Fibroblast of the aortic adventitia (primary cell): ENCODE measurements at regions not wholly inside any gene's neighbourhood (a gene's known extent, or its start where the extent isn't known, plus 50 kb on each side); places are given as distances from the start of the nearest gene placed in this dataset.

Source experiments
- DNase-seq: peaks from one replicate; pipeline ENCODE4 v3.0.0-alpha.2; 2010; ENCODE audit warnings: low read depth
- H3K4me3 ChIP-seq: 2 replicates; pipeline ENCODE4 v1.5.1; 2011; ENCODE audit warnings: low read depth, mild to moderate bottlenecking, control low read depth, low read length, moderate library complexity
- TF ChIP-seq, protein P1 (sequence below): IDR thresholded peaks from 2 replicates; pipeline ENCODE4 v1.5.1; 2011; ENCODE audit warnings: mild to moderate bottlenecking, low read length, control low read depth, inconsistent platforms; ENCODE audit not compliant: insufficient read depth

DNA sequence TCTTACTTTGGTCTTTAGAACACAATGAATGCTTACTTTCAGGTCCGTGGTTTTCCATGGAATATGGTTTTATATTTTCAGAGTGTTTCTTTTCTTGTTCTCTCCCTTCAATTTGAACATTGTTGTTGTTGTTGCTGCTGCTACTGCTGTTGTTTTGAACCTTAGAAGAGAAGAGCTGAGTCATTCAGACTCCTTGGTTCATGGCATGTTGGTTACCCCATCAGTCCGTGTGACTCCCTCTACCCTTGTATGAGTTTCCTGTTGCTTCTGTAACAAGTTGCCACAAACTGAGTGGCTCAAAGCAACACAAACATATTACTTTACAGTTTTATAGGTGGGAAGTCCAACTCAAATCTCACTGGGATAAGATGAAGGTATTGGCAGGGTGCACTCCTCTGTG is 511.0 kb downstream of the INSC start:
- TF ChIP-seq, protein P1, sequence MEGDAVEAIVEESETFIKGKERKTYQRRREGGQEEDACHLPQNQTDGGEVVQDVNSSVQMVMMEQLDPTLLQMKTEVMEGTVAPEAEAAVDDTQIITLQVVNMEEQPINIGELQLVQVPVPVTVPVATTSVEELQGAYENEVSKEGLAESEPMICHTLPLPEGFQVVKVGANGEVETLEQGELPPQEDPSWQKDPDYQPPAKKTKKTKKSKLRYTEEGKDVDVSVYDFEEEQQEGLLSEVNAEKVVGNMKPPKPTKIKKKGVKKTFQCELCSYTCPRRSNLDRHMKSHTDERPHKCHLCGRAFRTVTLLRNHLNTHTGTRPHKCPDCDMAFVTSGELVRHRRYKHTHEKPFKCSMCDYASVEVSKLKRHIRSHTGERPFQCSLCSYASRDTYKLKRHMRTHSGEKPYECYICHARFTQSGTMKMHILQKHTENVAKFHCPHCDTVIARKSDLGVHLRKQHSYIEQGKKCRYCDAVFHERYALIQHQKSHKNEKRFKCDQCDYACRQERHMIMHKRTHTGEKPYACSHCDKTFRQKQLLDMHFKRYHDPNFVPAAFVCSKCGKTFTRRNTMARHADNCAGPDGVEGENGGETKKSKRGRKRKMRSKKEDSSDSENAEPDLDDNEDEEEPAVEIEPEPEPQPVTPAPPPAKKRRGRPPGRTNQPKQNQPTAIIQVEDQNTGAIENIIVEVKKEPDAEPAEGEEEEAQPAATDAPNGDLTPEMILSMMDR, result no peak
- H3K4me3 ChIP-seq, result no peak overlapping the region
- DNase-seq, result no peak

DNA sequence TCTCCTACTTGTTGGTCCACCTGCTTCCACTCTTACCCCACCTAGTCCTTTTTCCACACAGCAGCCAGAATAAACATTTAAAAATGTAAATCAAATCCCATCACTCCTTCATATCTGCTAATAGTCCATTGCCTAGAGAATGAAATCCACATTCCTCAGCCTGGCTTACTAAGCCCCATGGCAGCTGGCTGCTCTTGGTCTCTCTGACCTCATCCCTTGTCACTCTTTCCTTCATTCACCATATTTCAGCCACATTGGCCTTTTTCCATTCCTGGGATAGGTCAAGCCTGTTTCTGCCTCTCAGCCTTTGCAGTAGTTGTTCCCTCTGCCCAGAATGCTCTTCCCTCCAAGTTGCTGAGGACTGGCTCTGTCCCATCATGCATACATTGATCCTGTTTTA is 512.8 kb downstream of the INSC start:
- TF ChIP-seq, protein P1, result no peak
- DNase-seq, result peak; percentile 13

DNA sequence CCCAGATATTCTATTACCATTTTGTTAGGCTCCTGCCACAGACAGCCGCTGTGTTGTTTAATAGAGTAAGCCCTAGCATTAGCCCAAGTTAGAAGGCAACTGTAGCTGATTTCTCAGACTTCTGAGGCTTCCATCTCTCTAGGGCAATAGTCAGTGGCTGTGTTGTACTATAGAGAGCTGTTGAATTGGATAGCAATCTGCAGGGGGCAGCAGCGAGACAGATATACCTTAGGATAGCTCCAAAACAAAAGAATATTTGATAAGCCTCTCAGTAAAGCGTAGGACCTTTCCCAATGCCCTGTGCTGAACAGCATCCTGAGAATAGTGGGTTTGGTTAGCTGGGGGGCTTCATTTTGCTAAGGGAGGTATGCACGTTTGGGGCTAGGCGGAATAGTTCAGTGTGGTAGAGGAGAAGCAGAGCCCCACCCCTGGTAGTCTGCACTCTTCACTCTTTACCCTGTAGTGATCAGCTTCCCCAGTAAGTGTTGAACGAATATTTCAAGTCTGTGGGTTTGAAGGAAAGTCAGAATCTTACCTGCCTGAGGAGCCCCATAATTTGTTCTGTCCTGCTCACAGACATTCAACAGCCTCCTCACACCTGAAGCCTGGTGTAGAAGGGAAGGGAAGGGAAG is 515.1 kb downstream of the INSC start:
- DNase-seq, result no peak
- TF ChIP-seq, protein P1, result peak; percentile 8

More for the DNA sequence above, 512.8 kb downstream of the INSC start:
- H3K4me3 ChIP-seq, result no peak overlapping the region

GRCh38 chr11:15630896-15631295 is 516.2 kb downstream of the INSC start:
- no peak overlapping the region for H3K4me3 ChIP-seq
- no peak for DNase-seq
- TF ChIP-seq, protein P1, result no peak

More for the DNA sequence above, 515.1 kb downstream of the INSC start:
- H3K4me3 ChIP-seq, result no peak overlapping the region

- no peak overlapping the region for H3K4me3 ChIP-seq
- TF ChIP-seq, protein P1, result no peak
Measured at GRCh38 chr11:15635521-15635920, 520.8 kb downstream of the INSC start.

DNA sequence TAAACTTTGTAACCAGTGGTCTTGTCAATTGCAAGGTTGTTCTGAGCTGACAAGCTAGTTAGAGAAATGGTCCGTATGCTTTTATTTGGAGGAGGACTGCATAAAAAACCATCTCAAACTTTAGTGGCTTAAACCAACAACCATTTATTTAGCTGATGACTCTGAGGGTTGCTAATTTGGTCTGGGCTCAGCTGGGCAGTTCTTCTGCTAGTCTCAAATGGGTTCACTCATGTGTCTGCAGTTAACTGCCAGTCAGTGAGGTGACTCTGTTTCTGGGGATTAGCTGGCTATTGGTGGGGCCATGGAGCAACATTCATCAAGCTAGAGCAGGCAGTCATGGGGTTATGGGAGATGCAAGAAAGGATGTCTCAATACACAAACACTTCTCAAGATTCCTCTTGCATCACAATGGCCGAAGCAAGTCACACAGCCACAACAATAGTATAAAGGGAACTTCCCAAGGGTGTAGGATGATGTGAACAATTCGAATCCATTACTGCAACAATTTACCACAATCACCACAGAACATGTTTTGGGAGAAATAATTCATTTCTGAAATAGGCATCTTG is 521.9 kb downstream of the INSC start:
- TF ChIP-seq, protein P1, result no peak
- no peak for DNase-seq
- H3K4me3 ChIP-seq, result no peak overlapping the region

More at GRCh38 chr11:15635521-15635920, 520.8 kb downstream of the INSC start:
- no peak for DNase-seq

- DNase-seq, result no peak
- TF ChIP-seq, protein P1, result no peak
- no peak overlapping the region for H3K4me3 ChIP-seq
Measured at GRCh38 chr11:15638386-15638787, 523.7 kb downstream of the INSC start.
